PC-9 (cell line): ENCODE measurements at regions not wholly inside any gene's neighbourhood (a gene's known extent, or its start where the extent isn't known, plus 50 kb on each side); places are given as distances from the start of the nearest gene placed in this dataset.

ENCODE experiments used
- EZH2 ChIP-seq: fragments of 200-600 bp; sonication (generic); IDR thresholded peaks from 2 replicates; pipeline ENCODE4 v1.8.0; 2017; ENCODE audit warnings: antibody characterized with exemption, low read depth
- TF ChIP-seq, protein P1 (sequence below): fragments of 200-600 bp; sonication (generic); conservative IDR thresholded peaks from 2 replicates; pipeline ENCODE4 v1.6.1; 2017; ENCODE audit warnings: mixed run types, antibody characterized with exemption, mild to moderate bottlenecking, moderate library complexity

DNA sequence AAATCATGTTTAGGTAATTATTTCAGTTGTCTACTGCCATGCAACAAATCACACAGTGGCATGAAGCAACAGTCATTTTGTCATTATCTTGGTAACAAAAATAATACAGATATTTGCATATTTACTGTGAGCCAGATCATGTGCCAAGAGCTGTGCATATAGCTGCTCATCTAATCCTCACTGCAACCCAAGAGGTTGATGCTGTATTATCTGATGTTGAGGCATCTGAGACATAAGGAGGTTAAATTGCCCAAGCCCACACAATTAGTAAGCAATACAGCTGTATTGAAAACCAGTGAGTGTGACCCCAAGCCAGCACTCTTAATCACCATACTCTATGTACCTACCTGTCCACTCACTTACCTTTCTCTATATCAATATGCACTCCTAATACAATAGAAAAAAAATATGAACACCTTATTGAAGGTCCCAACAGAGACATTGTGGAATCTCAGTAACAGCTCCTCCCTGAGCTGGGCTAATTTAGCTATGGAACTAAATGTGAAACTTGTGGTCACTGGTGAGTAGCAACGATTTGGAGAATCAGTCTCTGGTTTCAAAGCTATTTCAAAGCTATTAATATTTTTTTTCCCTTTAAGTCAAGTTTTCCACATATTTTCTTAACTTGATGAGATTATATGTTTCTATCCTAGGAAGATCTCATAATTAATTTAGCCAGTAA is 185.2 kb downstream of the KLF12 start:
- no peak for TF ChIP-seq EZH2
- TF ChIP-seq, protein P1, sequence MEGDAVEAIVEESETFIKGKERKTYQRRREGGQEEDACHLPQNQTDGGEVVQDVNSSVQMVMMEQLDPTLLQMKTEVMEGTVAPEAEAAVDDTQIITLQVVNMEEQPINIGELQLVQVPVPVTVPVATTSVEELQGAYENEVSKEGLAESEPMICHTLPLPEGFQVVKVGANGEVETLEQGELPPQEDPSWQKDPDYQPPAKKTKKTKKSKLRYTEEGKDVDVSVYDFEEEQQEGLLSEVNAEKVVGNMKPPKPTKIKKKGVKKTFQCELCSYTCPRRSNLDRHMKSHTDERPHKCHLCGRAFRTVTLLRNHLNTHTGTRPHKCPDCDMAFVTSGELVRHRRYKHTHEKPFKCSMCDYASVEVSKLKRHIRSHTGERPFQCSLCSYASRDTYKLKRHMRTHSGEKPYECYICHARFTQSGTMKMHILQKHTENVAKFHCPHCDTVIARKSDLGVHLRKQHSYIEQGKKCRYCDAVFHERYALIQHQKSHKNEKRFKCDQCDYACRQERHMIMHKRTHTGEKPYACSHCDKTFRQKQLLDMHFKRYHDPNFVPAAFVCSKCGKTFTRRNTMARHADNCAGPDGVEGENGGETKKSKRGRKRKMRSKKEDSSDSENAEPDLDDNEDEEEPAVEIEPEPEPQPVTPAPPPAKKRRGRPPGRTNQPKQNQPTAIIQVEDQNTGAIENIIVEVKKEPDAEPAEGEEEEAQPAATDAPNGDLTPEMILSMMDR, result no peak
